Kidney (tissue), 13 donors: ENCODE measurements at regions not wholly inside any gene's neighbourhood (a gene's known extent, or its start where the extent isn't known, plus 50 kb on each side); places are given as distances from the start of the nearest gene placed in this dataset.
A peak's percentile ranks its signal among the peaks of the same experiment; 100 is the strongest.

Source experiments
- DNase-seq, 5 donors: peaks; one replicate each; pipeline ENCODE4 v3.0.0-alpha.2; 2013 to 2020
- FAIRE-seq: peaks from 2 replicates; lab custom pipeline; 2012; peaks lifted over from hg19 to GRCh38; lab: Jason Lieb, UNC
- H3K27ac ChIP-seq, 2 donors: one replicate each; pipeline ENCODE4 v1.7.0; 2013; ENCODE audit warnings: low read depth in 2 of 2, low read length in 2 of 2, inconsistent platforms in 1 of 2
- H3K27me3 ChIP-seq: one replicate; pipeline ENCODE4 v1.7.1; 2013; ENCODE audit warnings: low read length, inconsistent platforms; ENCODE audit not compliant: control insufficient read depth, insufficient read depth
- H3K36me3 ChIP-seq, 3 donors: one replicate each; pipeline versions ENCODE4 v1.7.0 to v1.7.1; 2013; ENCODE audit warnings: low read length in 3 of 3, control low read depth in 1 of 3, inconsistent platforms in 1 of 3; ENCODE audit not compliant: insufficient read depth in 3 of 3, control insufficient read depth in 2 of 3
- H3K4me1 ChIP-seq, 3 donors: one replicate each; pipeline versions ENCODE4 v1.7.0 to v1.7.1; 2013; ENCODE audit warnings: low read length in 3 of 3, inconsistent platforms in 1 of 3, low read depth in 1 of 3; ENCODE audit not compliant: control insufficient read depth in 2 of 3, insufficient read depth in 2 of 3
- H3K4me3 ChIP-seq, 3 donors: one replicate each; pipeline versions ENCODE4 v1.7.0 to v1.8.1; 2013; ENCODE audit warnings: low read length in 3 of 3, control low read depth in 1 of 3, inconsistent platforms in 1 of 3
- H3K9ac ChIP-seq, 3 donors: one replicate each; pipeline versions ENCODE4 v1.7.0 to v1.7.1; 2013; ENCODE audit warnings: low read length in 3 of 3, control low read depth in 1 of 3, inconsistent platforms in 1 of 3
- H3K9me3 ChIP-seq, 3 donors: one replicate each; pipeline versions ENCODE4 v1.7.0 to v1.7.1; 2013; ENCODE audit warnings: low read length in 3 of 3, control low read depth in 1 of 3, inconsistent platforms in 1 of 3; ENCODE audit not compliant: control insufficient read depth in 2 of 3, insufficient read depth in 1 of 3
- intact Hi-C: fragments of 100-400 bp; cut with DNase I; formaldehyde crosslinking; loops from one replicate; pipeline ENCODE4 v1.11.1; 2022
- TF ChIP-seq, protein P1 (sequence below): IDR thresholded peaks from 3 replicates; pipeline ENCODE4 v1.5.1; 2012; ENCODE audit warnings: mild to moderate bottlenecking, moderate library complexity, borderline replicate concordance; ENCODE audit not compliant: insufficient read depth; ENCODE audit errors: extremely low read depth
- donor health status: control.
- donor health status: control.
- donor health status: control.
- donor health status: control.
- donor health status: control.
- donor health status: DM: yes; HTN: yes; CAD: no.
- donor health status: Normal renal cell carcinoma (clear cell type).

- Histone ChIP-seq H3K4me1 (no peaks in the 10 kb centered on the region), H3K27ac (no peak overlapping the region), H3K4me3 (no peak overlapping the region), H3K9me3 (no peaks in the 10 kb centered on the region), H3K36me3 (no peaks in the 10 kb centered on the region), H3K27me3 (no peaks in the 10 kb centered on the region), H3K9ac (no peak overlapping the region)
- DNase-seq, result peak in 2 of 5 donors; percentile 17 to 20
- TF ChIP-seq, protein P1, sequence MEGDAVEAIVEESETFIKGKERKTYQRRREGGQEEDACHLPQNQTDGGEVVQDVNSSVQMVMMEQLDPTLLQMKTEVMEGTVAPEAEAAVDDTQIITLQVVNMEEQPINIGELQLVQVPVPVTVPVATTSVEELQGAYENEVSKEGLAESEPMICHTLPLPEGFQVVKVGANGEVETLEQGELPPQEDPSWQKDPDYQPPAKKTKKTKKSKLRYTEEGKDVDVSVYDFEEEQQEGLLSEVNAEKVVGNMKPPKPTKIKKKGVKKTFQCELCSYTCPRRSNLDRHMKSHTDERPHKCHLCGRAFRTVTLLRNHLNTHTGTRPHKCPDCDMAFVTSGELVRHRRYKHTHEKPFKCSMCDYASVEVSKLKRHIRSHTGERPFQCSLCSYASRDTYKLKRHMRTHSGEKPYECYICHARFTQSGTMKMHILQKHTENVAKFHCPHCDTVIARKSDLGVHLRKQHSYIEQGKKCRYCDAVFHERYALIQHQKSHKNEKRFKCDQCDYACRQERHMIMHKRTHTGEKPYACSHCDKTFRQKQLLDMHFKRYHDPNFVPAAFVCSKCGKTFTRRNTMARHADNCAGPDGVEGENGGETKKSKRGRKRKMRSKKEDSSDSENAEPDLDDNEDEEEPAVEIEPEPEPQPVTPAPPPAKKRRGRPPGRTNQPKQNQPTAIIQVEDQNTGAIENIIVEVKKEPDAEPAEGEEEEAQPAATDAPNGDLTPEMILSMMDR, result peak; percentile 8
- intact Hi-C loops, result no loop called here
- FAIRE-seq, result no peak
Observed at GRCh38 chrX:66731398-66731797, 92.5 kb upstream of the EDA2R start.

DNA sequence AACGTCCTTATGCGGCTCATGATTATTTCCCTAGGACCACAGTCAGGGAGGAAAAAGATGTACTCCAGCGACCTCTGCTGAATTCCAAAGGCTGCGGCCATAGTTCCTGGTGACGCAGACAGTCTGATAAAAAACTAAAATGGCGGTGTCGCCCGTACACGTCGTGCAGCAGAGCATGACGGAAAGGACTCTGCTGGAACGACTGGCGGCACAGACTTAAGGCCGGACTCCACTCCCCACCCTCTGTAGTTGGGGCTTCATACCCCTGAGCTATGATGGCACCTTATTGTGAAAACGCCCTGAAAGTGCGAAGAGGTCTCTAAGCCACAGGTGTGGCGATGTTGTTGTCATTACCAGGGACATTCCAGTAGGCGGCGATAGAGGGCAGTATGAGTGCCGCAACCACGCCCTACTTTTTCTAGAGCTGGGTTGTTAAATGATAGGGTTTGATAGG, 90.0 kb upstream of the EDA2R start:
- Histone ChIP-seq H3K36me3 (no peaks in the 10 kb centered on the region), H3K27ac (no peak overlapping the region), H3K27me3 (no peaks in the 10 kb centered on the region), H3K9ac (peak overlapping the region in 1 of 3 donors; percentile 65), H3K4me3 (peak overlapping the region; percentile 82 to 92 (median 86)), H3K9me3 (no peaks in the 10 kb centered on the region), H3K4me1 (no peaks in the 10 kb centered on the region)
- TF ChIP-seq, protein P1, result peak; percentile 41
- peak; percentile 35 to 70 (median 59) for DNase-seq
- FAIRE-seq, result no peak
- intact Hi-C loops, result no loop called here

- TF ChIP-seq, protein P1, result no peak
- Histone ChIP-seq H3K27me3 (no peaks in the 10 kb centered on the region), H3K9ac (no peak overlapping the region), H3K9me3 (no peaks in the 10 kb centered on the region), H3K36me3 (no peaks in the 10 kb centered on the region), H3K27ac (no peak overlapping the region), H3K4me1 (no peaks in the 10 kb centered on the region), H3K4me3 (no peak overlapping the region)
- intact Hi-C loops, result no loop called here
- DNase-seq, result no peak
- no peak for FAIRE-seq
Observed at GRCh38 chrX:66717926-66718325, 79.0 kb upstream of the EDA2R start.
